A549 (cell line): ENCODE measurements at regions not wholly inside any gene's neighbourhood (a gene's known extent, or its start where the extent isn't known, plus 50 kb on each side); places are given as distances from the start of the nearest gene placed in this dataset.

Experiments
- ATAC-seq, 2 experiments: fragments of 200-7000 bp in 1 of 2; fragments of >200 bp in 1 of 2; cut with Nextera tagmentation in 1 of 2; cut with Tn5 transposase in 1 of 2; 3 replicates each; pipeline versions ENCODE4 v1.8.0 to v1.9.1; 2018 to 2020; ENCODE audit warnings: mild to moderate bottlenecking in 1 of 2, moderate library complexity in 1 of 2
- CTCF ChIA-PET: fragments of 300-600 bp; sonication (Branson Sonifier 250); formaldehyde crosslinking; extraction: SDS; loops from one replicate; lab custom pipeline; 2021; ENCODE audit warnings: antibody characterized with exemption, inconsistent platforms; lab: Yijun Ruan, JAX
- POLR2A ChIA-PET: fragments of 350-600 bp; formaldehyde crosslinking; extraction: SDS; loops from one replicate; lab custom pipeline; 2021; ENCODE audit warnings: antibody characterized with exemption, inconsistent platforms; lab: Yijun Ruan, JAX
- DNase-seq, 2 experiments: peaks; one replicate each; pipeline versions ENCODE4 v3.0.0 to v3.0.0-alpha.2; 2011 to 2016; ENCODE audit warnings: low read depth in 1 of 2, low spot score in 1 of 2
- FAIRE-seq: peaks from 2 replicates; lab custom pipeline; 2011; peaks lifted over from hg19 to GRCh38; lab: Jason Lieb, UNC
- H3K27ac ChIP-seq, 2 experiments: fragments of >200 bp; sonication (Bioruptor Twin); formaldehyde crosslinking; 3 replicates each; pipeline ENCODE4 v1.5.1; 2016 to 2017
- H3K4me1 ChIP-seq: fragments of >200 bp; sonication (Bioruptor Twin); formaldehyde crosslinking; 3 replicates; pipeline ENCODE4 v1.6.1; 2016
- H3K4me2 ChIP-seq: fragments of >200 bp; sonication (Bioruptor Twin); formaldehyde crosslinking; 3 replicates; pipeline ENCODE4 v1.6.1; 2016
- H3K4me3 ChIP-seq: fragments of >200 bp; sonication (Bioruptor Twin); formaldehyde crosslinking; 3 replicates; pipeline ENCODE4 v1.5.1; 2016
- H3K9me3 ChIP-seq: fragments of >200 bp; sonication (Bioruptor Twin); formaldehyde crosslinking; 3 replicates; pipeline ENCODE4 v1.6.1; 2016
- BCL3 ChIP-seq: fragments of >200 bp; sonication (Bioruptor Twin); formaldehyde crosslinking; IDR thresholded peaks from 3 replicates; pipeline ENCODE4 v1.6.1; 2016
- CBX2 ChIP-seq: fragments of 200-600 bp; sonication (generic); IDR thresholded peaks from 2 replicates; pipeline ENCODE4 v1.6.1; 2016; ENCODE audit warnings: low read depth, mild to moderate bottlenecking, borderline replicate concordance
- CBX8 ChIP-seq: fragments of 200-600 bp; sonication (generic); IDR thresholded peaks from 2 replicates; pipeline ENCODE4 v1.6.1; 2016
- E2F6 ChIP-seq: IDR thresholded peaks from 2 replicates; pipeline ENCODE4 v1.6.1; 2012; ENCODE audit warnings: low read depth, borderline replicate concordance
- EHF ChIP-seq: fragments of 250-450 bp; sonication (Bioruptor Pico); IDR thresholded peaks from 2 replicates; pipeline ENCODE4 v1.5.0; 2020; ENCODE audit warnings: mild to moderate bottlenecking
- ESRRA ChIP-seq: fragments of 150-350 bp; IDR thresholded peaks from 2 replicates; pipeline ENCODE4 v1.6.1; 2014; ENCODE audit warnings: mild to moderate bottlenecking, low read length, borderline replicate concordance
- FOSB ChIP-seq: fragments of 250-450 bp; sonication (Bioruptor Pico); IDR thresholded peaks from 2 replicates; pipeline ENCODE4 v1.5.0; 2020; ENCODE audit warnings: mild to moderate bottlenecking, moderate library complexity
- FOXS1 ChIP-seq: fragments of 250-450 bp; sonication (Bioruptor Pico); IDR thresholded peaks from 2 replicates; pipeline ENCODE4 v1.5.0; 2020; ENCODE audit warnings: mild to moderate bottlenecking, moderate library complexity
- GATA3 ChIP-seq: IDR thresholded peaks from 2 replicates; pipeline ENCODE4 v1.6.1; 2012; ENCODE audit warnings: borderline replicate concordance
- HDAC2 ChIP-seq: fragments of 200-600 bp; sonication (generic); IDR thresholded peaks from 2 replicates; pipeline ENCODE4 v1.6.1; 2016
- HES2 ChIP-seq: fragments of >200 bp; sonication (Bioruptor Twin); formaldehyde crosslinking; IDR thresholded peaks from 2 replicates; pipeline ENCODE4 v1.6.1; 2016
- HMGXB4 ChIP-seq: fragments of 250-450 bp; sonication (Bioruptor Pico); IDR thresholded peaks from 2 replicates; pipeline ENCODE4 v1.5.0; 2021; ENCODE audit warnings: mild to moderate bottlenecking, moderate library complexity, borderline replicate concordance
- HOXA7 ChIP-seq: fragments of 250-450 bp; sonication (Bioruptor Pico); IDR thresholded peaks from 2 replicates; pipeline ENCODE4 v1.5.0; 2020; ENCODE audit warnings: mild to moderate bottlenecking, moderate library complexity
- JUN ChIP-seq, 2 experiments: fragments of >200 bp; sonication (Bioruptor Twin); formaldehyde crosslinking; IDR thresholded peaks; 2 replicates in 1 of 2; 3 replicates in 1 of 2; pipeline ENCODE4 v1.6.1; 2016 to 2017
- MAFK ChIP-seq: fragments of 450-650 bp; IDR thresholded peaks from 2 replicates; pipeline ENCODE4 v1.6.1; 2014; ENCODE audit not compliant: partially characterized antibody
- MAX ChIP-seq: IDR thresholded peaks from 2 replicates; pipeline ENCODE4 v1.6.1; 2012
- MYC ChIP-seq: IDR thresholded peaks from 2 replicates; pipeline ENCODE4 v1.6.1; 2012; ENCODE audit warnings: mild to moderate bottlenecking, inconsistent platforms, low read length, improper control_type of control experiment, borderline replicate concordance
- RAD21 ChIP-seq, 2 experiments: fragments of >200 bp in 1 of 2; sonication (Bioruptor Twin) in 1 of 2; formaldehyde crosslinking in 1 of 2; IDR thresholded peaks in 1 of 2; conservative IDR thresholded peaks in 1 of 2; 2 replicates in 1 of 2; 3 replicates in 1 of 2; pipeline ENCODE4 v1.6.1; 2012 to 2018; ENCODE audit warnings: inconsistent platforms in 1 of 2
- RARB ChIP-seq: fragments of 250-450 bp; sonication (Bioruptor Pico); IDR thresholded peaks from 2 replicates; pipeline ENCODE4 v1.8.0; 2021; ENCODE audit warnings: mild to moderate bottlenecking, moderate library complexity
- RFX5 ChIP-seq: fragments of 450-650 bp; IDR thresholded peaks from 2 replicates; pipeline ENCODE4 v1.7.1; 2014; ENCODE audit warnings: antibody characterized with exemption, mild to moderate bottlenecking, moderate library complexity
- RNF2 ChIP-seq: fragments of 200-600 bp; sonication (generic); IDR thresholded peaks from 2 replicates; pipeline ENCODE4 v1.6.1; 2016; ENCODE audit warnings: low read depth, mild to moderate bottlenecking, antibody characterized with exemption, moderate library complexity, borderline replicate concordance
- SREBF2 ChIP-seq: fragments of 450-650 bp; IDR thresholded peaks from 2 replicates; pipeline ENCODE4 v1.6.1; 2014; ENCODE audit warnings: mild to moderate bottlenecking, moderate library complexity
- TFCP2L1 ChIP-seq: fragments of 250-450 bp; sonication (Bioruptor Pico); IDR thresholded peaks from 2 replicates; pipeline ENCODE4 v1.5.0; 2021; ENCODE audit warnings: mild to moderate bottlenecking
- ZFP36 ChIP-seq: fragments of 450-650 bp; IDR thresholded peaks from 2 replicates; pipeline ENCODE4 v1.6.1; 2014; ENCODE audit warnings: borderline replicate concordance; ENCODE audit not compliant: partially characterized antibody
- WGBS: methylation state at CpG from one replicate; pipeline ENCODE4 v1.1.6; 2017; ENCODE audit errors: missing lambda C conversion rate; 5-methylcytosine and 5-hydroxymethylcytosine counted together

GRCh38 chr13:50215399-50215798 is 200.2 kb downstream of the KCNRG start:
- no peak for FAIRE-seq
- Histone ChIP-seq H3K4me2 (no peak overlapping the region), H3K4me3 (no peak overlapping the region), H3K27ac (no peak overlapping the region), H3K4me1 (no peaks in the 10 kb centered on the region), H3K9me3 (peaks cover 11% of the 10 kb centered on the region; the same call in 1 of the 3 replicates)
- TF ChIP-seq FOXS1 (CRISPR knock-in tag), result no peak
- no peak for TF ChIP-seq MAFK
- no peak for TF ChIP-seq CBX2
- TF ChIP-seq EHF (CRISPR knock-in tag), result no peak
- TF ChIP-seq JUN (IDR thresholded peaks at IDR 0.05), result no peak
- TF ChIP-seq ESRRA, result no peak
- no peak for TF ChIP-seq E2F6
- no peak for TF ChIP-seq RARB (CRISPR knock-in tag)
- no peak for TF ChIP-seq MYC
- TF ChIP-seq RFX5, result no peak
- no peak for TF ChIP-seq SREBF2
- no peak for TF ChIP-seq HES2
- no peak for TF ChIP-seq FOSB (CRISPR knock-in tag)
- DNase-seq, result no peak
- ATAC-seq, result no peak
- POLR2A ChIA-PET, result no interaction called here
- CTCF ChIA-PET, result no interaction called here

GRCh38 chr13:50219743-50220142 is 204.5 kb downstream of the KCNRG start:
- Histone ChIP-seq H3K27ac (no peak overlapping the region), H3K4me1 (0 out of 3 replicates have a peak, but pooled peaks cover 3% of the 10 kb centered on the region), H3K9me3 (0 out of 3 replicates have a peak, but pooled peaks cover 2% of the 10 kb centered on the region), H3K4me3 (no peak overlapping the region)
- 69% methylated on average over 3 of the region's 3 CpGs for WGBS
- no peak for FAIRE-seq
- ATAC-seq, result no peak
- no peak for TF ChIP-seq MAX
- TF ChIP-seq RAD21 (conservative IDR thresholded peaks at IDR 0.05 in 1 of 2, IDR thresholded peaks at IDR 0.05 in 1 of 2), result no peak
- no peak for TF ChIP-seq ZFP36
- no peak for TF ChIP-seq TFCP2L1
- TF ChIP-seq, all 56 proteins: peak for 0
- CTCF ChIA-PET, result no interaction called here
- POLR2A ChIA-PET, result no interaction called here
- no peak for DNase-seq
- H3K4me2 ChIP-seq, result no peak overlapping the region

GRCh38 chr13:50220938-50221337 is 205.7 kb downstream of the KCNRG start:
- TF ChIP-seq RNF2, result no peak
- no peak for TF ChIP-seq GATA3
- TF ChIP-seq BCL3, result no peak
- TF ChIP-seq SREBF2, result no peak
- TF ChIP-seq CBX8, result no peak
- TF ChIP-seq HDAC2, result no peak
- no peak for TF ChIP-seq MAX
- no peak for TF ChIP-seq HOXA7 (CRISPR knock-in tag)
- TF ChIP-seq HES2, result no peak
- no peak for TF ChIP-seq HMGXB4
- ATAC-seq (no peak), FAIRE-seq (no peak), DNase-seq (no peak)
- POLR2A ChIA-PET, result no interaction called here
- no peak overlapping the region for H3K4me3 ChIP-seq
- CTCF ChIA-PET, result no interaction called here
- no peak overlapping the region for H3K27ac ChIP-seq
- H3K9me3 ChIP-seq, result 0 out of 3 replicates have a peak, but pooled peaks cover 2% of the 10 kb centered on the region
- 73% methylated on average over 4 of the region's 4 CpGs for WGBS
- H3K4me1 ChIP-seq, result 0 out of 3 replicates have a peak, but pooled peaks cover 3% of the 10 kb centered on the region
- H3K4me2 ChIP-seq, result no peak overlapping the region
